Activated T-cell treated with anti-CD3 and anti-CD28 coated beads for 1 hour (primary cell): ENCODE measurements at regions not wholly inside any gene's neighbourhood (a gene's known extent, or its start where the extent isn't known, plus 50 kb on each side); places are given as distances from the start of the nearest gene placed in this dataset.
"Not testable (repeated sequence)": the region's sequence is repeated elsewhere in the genome, so short reads cannot be mapped to it uniquely, and the experiment has no call there.

Experiments used
- DNase-seq: peaks from one replicate; pipeline ENCODE4 v3.0.0-alpha.2; 2020; ENCODE audit warnings: low read depth

DNA sequence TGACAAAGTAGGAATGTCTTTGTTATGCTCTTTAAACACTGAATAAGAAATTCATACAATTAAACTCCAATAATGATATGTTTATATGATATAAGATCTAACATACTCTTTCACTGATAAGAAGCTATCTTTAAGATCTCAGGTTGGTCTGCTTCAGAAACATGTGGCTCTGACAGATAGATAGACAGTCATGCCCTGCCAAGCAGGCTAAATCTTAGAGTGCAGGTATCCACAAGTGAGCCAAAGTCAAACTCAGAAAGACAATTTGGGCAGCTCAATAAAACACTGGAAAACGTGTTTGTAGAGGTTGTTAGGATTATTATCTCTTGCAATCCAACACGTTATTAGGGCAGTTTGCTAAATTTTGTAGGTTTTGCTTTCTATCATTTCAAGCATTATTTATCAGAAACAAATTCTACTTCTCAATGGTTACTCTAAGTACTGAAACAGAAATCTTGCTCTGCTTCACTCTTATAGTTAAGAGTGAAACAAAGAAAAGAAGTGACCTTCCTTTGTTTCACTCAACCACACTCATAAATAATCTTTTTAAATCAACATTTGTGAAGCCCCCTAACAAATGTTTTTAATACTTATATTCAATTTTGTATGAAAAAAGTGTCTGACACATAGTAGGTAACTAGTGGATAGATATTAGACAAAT is 1255.6 kb downstream of the DIAPH3 start:
- no peak for DNase-seq

- no peak for DNase-seq
These were observed 1244.2 kb downstream of the DIAPH3 start for GRCh38 chr13:58919551-58919950.

DNA sequence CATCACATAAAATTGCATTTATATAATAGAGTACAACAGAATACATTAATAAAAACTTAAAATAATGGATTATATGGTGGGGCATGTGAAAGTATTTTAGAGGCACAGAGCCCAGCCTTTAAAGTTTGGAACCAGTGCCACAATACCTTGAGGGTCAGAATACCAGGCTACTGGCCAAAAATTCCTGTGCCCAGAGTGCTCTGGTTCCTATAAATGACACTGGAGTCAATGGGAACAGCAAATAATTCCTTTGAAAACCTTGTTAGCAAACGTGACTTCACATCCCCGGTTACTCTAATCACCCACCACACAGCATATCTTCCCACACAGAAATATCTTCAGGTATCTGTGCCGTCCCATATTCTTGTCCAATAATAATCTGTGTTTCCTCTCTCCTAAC is 1242.6 kb downstream of the DIAPH3 start:
- DNase-seq: no peak

GRCh38 chr13:58926858-58927257 is 1236.9 kb downstream of the DIAPH3 start:
- no peak for DNase-seq

- no peak for DNase-seq
These were observed 1230.3 kb downstream of the DIAPH3 start for GRCh38 chr13:58933475-58933874.

- no peak for DNase-seq
These were observed 1228.0 kb downstream of the DIAPH3 start for GRCh38 chr13:58935689-58936088.

DNA sequence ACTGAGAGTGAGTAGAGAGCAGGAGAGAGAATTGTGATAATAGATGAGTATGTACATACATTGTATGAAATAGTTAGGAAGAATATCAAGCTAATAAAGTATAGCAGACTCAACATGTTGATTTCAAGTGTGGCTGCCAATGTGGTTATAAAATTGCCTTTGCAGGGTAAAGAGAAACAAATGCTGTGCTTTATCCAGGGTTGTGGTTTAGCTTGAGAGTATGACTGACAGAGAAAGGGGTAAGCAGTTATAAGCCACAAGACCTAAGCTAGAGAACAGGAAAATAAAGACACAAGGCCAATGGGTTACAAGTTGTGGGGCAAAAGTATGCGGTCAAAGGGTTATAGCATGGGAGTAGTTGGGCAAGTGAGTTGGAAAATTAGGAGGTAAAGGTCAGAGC is 1217.5 kb downstream of the DIAPH3 start:
- DNase-seq: no peak

- DNase-seq: no peak
These were observed 1214.1 kb downstream of the DIAPH3 start for GRCh38 chr13:58949646-58950045.

- DNase-seq: no peak
These were observed 1212.8 kb downstream of the DIAPH3 start for GRCh38 chr13:58950911-58951310.

DNA sequence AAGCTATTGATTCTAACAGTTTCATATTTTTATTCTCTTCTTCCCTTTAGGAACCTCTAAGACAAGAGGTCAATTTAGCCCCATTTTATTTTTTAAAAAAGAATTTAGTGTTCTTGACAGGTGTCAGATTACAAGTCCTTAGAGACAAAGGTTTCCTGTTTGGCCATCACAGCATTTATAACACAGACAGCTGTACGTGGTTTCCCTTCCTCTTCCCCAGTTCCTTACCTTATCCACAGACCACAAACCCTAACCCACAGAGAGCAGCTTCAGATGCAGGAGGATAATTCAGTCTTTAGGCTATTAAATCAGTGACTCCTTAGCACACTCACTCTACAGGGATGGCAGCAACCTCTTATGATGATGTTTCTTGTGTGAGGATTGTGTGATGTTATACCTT is 1210.1 kb downstream of the DIAPH3 start:
- no peak for DNase-seq

DNA sequence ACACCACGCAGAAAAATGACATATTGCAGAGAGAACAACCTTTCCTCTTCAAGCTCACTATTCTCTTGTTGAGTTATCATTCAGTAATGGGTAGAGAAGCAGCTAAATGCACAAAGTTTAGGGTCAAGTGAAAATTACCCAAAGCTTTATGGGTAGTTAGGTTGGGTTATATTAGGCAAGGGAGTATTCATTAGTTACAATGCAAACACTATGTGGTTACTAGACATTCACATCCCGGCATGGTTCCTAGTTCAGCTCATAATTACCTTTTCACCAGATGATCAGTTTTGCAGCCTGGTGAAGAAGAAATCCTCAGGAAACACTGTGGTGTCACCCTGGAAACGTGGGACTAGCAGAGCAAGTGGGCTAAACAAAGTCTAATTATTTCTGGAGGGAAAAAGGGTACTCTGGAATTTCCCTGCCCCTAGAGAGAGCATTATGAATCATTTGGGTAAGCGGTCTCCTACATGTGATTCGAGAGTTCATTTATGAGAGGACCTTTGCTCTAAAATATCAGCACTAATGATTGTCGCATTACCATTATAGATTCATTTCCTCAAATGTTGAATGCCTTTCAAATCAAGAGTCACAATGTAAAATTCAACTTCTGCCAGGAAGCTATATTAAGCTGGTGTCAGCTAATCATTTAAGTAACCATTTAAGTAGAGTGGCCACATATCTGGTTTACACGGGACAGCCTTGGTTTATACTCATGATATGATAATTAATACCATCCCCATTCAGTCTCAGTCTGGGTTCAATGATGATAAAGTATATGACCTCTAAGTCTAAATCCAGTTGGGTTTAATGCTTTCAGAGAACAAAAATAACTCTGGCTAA is 1208.0 kb downstream of the DIAPH3 start:
- DNase-seq: no peak

DNA sequence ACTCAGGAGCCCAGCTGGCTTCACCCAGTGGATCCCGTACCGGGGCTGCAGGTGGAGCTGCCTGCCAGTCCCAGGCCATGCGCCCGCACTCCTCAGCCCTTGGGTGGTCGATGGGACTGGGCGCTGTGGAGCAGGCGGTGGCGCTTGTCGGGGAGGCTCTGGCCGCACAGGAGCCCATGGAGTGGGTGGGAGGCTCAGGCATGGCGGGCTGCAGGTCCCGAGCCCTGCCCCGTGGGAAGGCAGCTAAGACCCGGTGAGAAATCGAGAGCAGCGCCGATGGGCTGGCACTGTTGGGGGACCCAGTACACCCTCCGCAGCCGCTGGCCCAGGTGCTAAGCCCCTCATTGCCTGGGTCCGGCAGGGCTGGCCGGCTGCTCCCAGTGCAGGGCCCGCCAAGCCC is 1205.6 kb downstream of the DIAPH3 start:
- DNase-seq: not testable (repeated sequence)

- no peak for DNase-seq
These were observed 1202.8 kb downstream of the DIAPH3 start for GRCh38 chr13:58960888-58961287.

DNA sequence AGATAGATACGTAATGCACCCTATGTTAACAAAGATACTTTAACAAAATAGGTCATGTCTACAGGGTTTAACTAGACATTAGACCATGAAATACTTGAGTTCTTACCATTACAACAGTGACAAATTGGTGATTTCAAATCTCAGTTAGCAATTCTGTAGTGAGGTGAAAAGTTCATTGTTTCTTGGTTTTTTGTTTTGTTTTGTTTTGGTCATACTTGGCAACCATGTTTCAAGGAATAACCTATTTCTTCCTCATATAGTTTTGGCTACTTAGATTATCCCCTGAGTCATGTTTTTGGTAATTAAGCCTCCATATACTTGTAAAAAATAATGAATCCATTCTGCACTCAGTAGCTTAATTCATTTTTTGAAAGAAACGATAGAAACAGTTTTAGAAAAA is 1200.4 kb downstream of the DIAPH3 start:
- no peak for DNase-seq

- no peak for DNase-seq
These were observed 1199.7 kb downstream of the DIAPH3 start for GRCh38 chr13:58964048-58964447.

DNA sequence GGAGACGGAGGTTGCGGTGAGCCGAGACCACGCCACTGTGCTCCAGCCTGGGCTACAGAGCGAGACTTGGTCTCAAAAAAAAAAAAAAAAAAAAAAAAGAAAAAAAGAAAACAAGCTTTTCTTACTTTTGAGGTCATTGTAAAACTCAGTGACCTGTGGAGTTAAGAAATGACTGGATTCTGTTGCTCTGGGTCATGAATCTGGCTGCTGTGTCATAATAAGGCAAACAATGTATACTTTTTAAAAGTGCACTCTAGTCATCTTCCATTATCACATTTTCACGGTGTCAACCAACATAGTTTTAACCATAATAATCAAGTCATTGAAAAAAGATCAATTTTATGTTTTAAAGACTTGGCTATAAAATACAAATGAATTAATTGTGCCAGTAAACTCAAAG is 1186.6 kb downstream of the DIAPH3 start:
- no peak for DNase-seq

DNA sequence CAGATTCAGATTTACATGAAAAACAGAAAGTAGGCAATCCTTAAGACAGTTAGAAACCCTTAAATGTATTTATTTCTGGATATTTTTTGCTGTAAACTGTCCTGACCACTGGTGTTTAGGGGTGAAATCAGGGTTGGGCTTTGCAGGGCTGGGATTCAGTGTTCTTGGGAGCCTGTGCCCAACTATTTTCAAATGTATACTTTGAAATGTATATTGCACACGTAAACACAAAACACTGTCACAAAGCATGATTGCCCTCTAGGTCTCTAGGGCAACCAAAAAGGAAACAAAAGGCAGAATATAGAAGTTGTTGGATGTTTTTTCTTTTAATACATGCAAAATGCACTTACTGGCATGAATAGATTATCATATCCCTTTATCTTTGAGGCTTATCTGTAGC is 1185.4 kb downstream of the DIAPH3 start:
- no peak for DNase-seq

- DNase-seq: no peak
These were observed 1183.9 kb downstream of the DIAPH3 start for GRCh38 chr13:58979851-58980250.

- no peak for DNase-seq
These were observed 1177.9 kb downstream of the DIAPH3 start for GRCh38 chr13:58985845-58986244.

DNA sequence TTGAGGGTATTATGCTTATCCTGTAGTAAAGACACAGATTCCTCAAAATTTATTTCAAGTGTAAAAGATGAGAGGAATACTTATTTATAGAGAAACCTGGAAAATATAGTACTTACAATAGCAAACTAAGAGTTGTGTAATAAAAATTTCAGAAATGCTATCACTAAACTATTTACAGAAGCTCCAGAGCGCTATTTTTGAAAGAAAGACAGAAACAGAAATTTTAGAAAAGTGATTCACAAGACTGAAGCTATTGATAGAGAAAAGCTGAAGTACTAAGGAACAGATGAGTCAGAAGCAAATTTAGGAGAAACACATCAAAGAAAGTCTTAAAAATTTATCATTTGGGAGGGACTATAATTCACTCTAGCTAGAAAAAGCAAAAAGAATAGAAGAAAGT is 1174.2 kb downstream of the DIAPH3 start:
- DNase-seq: no peak

GRCh38 chr13:58991826-58992477 is 1171.8 kb downstream of the DIAPH3 start:
- DNase-seq: no peak

DNA sequence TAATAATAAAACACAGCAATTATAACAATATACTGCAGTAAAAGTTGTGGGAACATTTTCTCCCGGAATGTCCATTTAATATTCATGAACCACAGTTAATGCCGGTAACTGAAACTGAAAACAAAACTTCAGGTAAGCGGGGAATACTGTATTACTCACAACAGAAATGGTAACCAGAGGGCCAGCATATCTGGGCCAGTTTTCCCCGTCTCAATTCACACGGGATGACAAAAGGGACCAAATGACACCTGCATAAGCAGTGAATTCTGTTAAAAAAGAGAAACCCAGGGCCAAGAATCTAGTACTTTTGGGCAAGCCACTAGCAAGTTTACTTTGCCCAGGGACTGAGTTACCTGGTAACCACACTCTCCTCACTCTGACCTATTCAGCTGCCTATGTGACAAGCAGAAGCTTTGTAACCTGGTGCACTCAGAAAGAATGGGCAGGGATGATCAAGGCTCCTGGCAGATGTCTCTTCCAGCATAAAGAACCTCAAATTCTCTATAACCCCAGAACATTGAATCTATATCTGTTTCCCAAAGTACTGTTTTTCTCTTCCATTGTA is 1171.2 kb downstream of the DIAPH3 start:
- DNase-seq: no peak

DNA sequence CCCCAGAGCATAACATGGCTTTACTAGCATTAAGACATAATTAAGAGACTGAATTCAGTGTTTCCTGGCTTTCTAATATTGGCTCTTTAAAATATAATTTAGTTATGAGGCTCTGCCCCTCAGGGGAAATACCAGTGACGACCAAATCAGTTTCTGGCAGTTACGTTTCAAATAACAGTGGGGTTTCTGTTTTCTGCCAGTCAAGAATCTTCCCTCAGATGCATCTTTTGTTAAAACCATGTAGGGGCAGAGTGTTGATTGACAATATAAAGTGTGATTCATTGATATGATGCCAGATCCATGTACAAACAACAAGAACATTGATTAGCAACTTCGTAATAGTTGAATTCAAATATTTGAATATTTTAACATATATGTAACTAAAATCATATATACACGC is 1169.7 kb downstream of the DIAPH3 start:
- no peak for DNase-seq
